HG03095 (cell line): ENCODE measurements at regions not wholly inside any gene's neighbourhood (a gene's known extent, or its start where the extent isn't known, plus 50 kb on each side); places are given as distances from the start of the nearest gene placed in this dataset.

ENCODE experiments used
- ATAC-seq: cut with Tn5 transposase; IDR thresholded peaks from one replicate; pipeline ENCODE4 v1.9.1; 2021; ENCODE audit warnings: moderate library complexity; ENCODE audit not compliant: unreplicated experiment

- no peak for ATAC-seq
Observed at GRCh38 chr1:71269179-71269578, 188.3 kb upstream of the ZRANB2 start.

GRCh38 chr1:71267220-71267619 lies 186.4 kb upstream of the ZRANB2 start:
- ATAC-seq, result no peak

- no peak for ATAC-seq
Observed at GRCh38 chr1:71264039-71264438, 183.2 kb upstream of the ZRANB2 start.

- ATAC-seq, result no peak
Observed at GRCh38 chr1:71262970-71263369, 182.1 kb upstream of the ZRANB2 start.

GRCh38 chr1:71252900-71253299 lies 172.1 kb upstream of the ZRANB2 start:
- no peak for ATAC-seq

GRCh38 chr1:71245246-71245645 lies 164.4 kb upstream of the ZRANB2 start:
- ATAC-seq, result no peak

- no peak for ATAC-seq
Observed at GRCh38 chr1:71242239-71242638, 161.4 kb upstream of the ZRANB2 start.

- no peak for ATAC-seq
Observed at GRCh38 chr1:71240656-71241055, 159.8 kb upstream of the ZRANB2 start.

- no peak for ATAC-seq
Observed at GRCh38 chr1:71236503-71236902, 155.7 kb upstream of the ZRANB2 start.

- no peak for ATAC-seq
Observed at GRCh38 chr1:71233645-71234044, 152.8 kb upstream of the ZRANB2 start.

GRCh38 chr1:71232786-71233185 lies 152.0 kb upstream of the ZRANB2 start:
- no peak for ATAC-seq

- no peak for ATAC-seq
Observed at GRCh38 chr1:71232166-71232763, 151.4 kb upstream of the ZRANB2 start.

- ATAC-seq, result no peak
Observed at GRCh38 chr1:71231751-71232150, 150.9 kb upstream of the ZRANB2 start.

- ATAC-seq, result no peak
Observed at GRCh38 chr1:71228742-71229365, 148.0 kb upstream of the ZRANB2 start.

GRCh38 chr1:71228241-71228640 lies 147.4 kb upstream of the ZRANB2 start:
- no peak for ATAC-seq

GRCh38 chr1:71224741-71225377 lies 144.0 kb upstream of the ZRANB2 start:
- no peak for ATAC-seq

GRCh38 chr1:71223641-71224340 lies 143.0 kb upstream of the ZRANB2 start:
- no peak for ATAC-seq

GRCh38 chr1:71222668-71223067 lies 141.8 kb upstream of the ZRANB2 start:
- no peak for ATAC-seq

GRCh38 chr1:71210718-71211117 lies 129.9 kb upstream of the ZRANB2 start:
- no peak for ATAC-seq

GRCh38 chr1:71203241-71203640 lies 122.4 kb upstream of the ZRANB2 start:
- ATAC-seq, result no peak

- no peak for ATAC-seq
Observed at GRCh38 chr1:71200503-71200902, 119.7 kb upstream of the ZRANB2 start.

GRCh38 chr1:71196685-71197084 lies 115.8 kb upstream of the ZRANB2 start:
- ATAC-seq, result no peak
